Kidney epithelial cell (primary cell): ENCODE measurements at regions not wholly inside any gene's neighbourhood (a gene's known extent, or its start where the extent isn't known, plus 50 kb on each side); places are given as distances from the start of the nearest gene placed in this dataset.

Source experiments
- DNase-seq: peaks from one replicate; pipeline ENCODE4 v3.0.0-alpha.2; 2010; ENCODE audit warnings: low read depth
- H3K27me3 ChIP-seq: 2 replicates; pipeline ENCODE4 v1.6.0; 2011; ENCODE audit warnings: low read length; ENCODE audit not compliant: control insufficient read depth, insufficient read depth
- H3K36me3 ChIP-seq: 2 replicates; pipeline ENCODE4 v1.5.1; 2011; ENCODE audit warnings: low read length; ENCODE audit not compliant: control insufficient read depth, insufficient read depth
- H3K4me3 ChIP-seq: 2 replicates; pipeline ENCODE4 v1.5.1; 2011; ENCODE audit warnings: low read depth, mild to moderate bottlenecking, control low read depth, low read length
- CTCF ChIP-seq: IDR thresholded peaks from 2 replicates; pipeline ENCODE4 v1.5.1; 2011; ENCODE audit warnings: mild to moderate bottlenecking, moderate library complexity, low read length, control low read depth, inconsistent platforms; ENCODE audit not compliant: insufficient read depth, poor library complexity, severe bottlenecking

- DNase-seq: no peak
- Histone ChIP-seq H3K36me3 (no peaks in the 10 kb centered on the region), H3K27me3 (no peaks in the 10 kb centered on the region), H3K4me3 (no peak overlapping the region)
- TF ChIP-seq CTCF: no peak
Measured at GRCh38 chr2:194264586-194264985, 1392.4 kb upstream of the SLC39A10 start.

GRCh38 chr2:194260185-194260584, 1396.8 kb upstream of the SLC39A10 start:
- Histone ChIP-seq H3K27me3 (no peaks in the 10 kb centered on the region), H3K4me3 (no peak overlapping the region), H3K36me3 (no peaks in the 10 kb centered on the region)
- no peak for DNase-seq
- no peak for TF ChIP-seq CTCF

DNA sequence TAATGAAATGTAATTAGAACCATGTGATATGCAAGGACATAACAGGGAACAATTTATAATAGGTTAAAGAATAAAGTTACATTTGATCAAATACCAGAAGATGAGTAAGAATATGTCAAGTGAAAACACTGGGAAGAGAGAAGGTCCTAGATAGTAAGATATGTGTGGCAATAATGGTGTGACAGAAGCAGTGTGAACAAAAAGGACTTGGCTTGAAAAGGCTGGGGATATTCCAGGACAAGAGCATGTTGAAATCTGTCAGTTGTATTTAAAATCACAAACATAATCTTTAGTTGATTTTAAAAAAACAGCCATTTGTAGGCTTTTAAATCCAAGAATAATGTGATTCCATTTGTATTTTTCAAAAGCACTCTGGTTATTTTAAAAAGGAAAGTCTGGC, 1399.9 kb upstream of the SLC39A10 start:
- Histone ChIP-seq H3K4me3 (no peak overlapping the region), H3K27me3 (no peaks in the 10 kb centered on the region), H3K36me3 (no peaks in the 10 kb centered on the region)
- DNase-seq: no peak
- no peak for TF ChIP-seq CTCF

DNA sequence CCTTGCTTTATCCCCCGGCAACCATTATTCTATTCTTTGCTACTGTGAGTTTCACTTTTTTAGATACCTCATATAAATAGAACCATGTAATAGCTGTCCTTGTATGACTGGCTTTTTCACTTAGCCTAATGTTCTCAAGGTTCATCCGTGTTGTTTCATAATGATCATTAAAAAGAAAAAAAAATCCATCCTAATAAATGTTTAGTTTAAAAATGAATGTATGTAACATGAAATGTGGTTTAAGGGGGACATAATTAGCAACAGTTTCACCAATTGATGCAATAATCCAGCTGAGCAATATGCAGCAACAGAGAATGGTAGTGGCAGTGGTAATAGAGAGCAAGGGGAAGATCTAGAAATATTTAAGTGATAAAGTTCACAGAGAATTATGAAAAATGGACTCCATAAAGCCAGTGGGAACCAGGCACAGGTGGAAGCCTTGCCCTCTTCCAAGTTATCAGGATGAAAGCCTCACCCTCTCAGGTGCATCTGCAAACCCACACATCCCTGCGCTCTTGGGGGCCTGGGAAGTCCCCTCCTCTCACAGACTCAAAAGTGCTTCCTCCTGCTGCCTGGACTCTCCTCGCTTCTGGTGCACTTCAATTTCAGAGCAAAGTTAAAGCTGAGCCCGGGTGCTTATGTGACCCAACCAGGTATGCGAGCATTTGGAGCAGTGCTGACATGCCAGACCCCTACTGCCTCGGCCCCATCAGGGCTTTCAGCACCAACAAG, 1403.3 kb upstream of the SLC39A10 start:
- Histone ChIP-seq H3K27me3 (no peaks in the 10 kb centered on the region), H3K36me3 (no peaks in the 10 kb centered on the region), H3K4me3 (no peak overlapping the region)
- no peak for TF ChIP-seq CTCF
- DNase-seq: no peak

- no peak for TF ChIP-seq CTCF
- H3K36me3 ChIP-seq: no peaks in the 10 kb centered on the region
- no peaks in the 10 kb centered on the region for H3K27me3 ChIP-seq
- H3K4me3 ChIP-seq: no peak overlapping the region
- DNase-seq: no peak
Measured at GRCh38 chr2:194252127-194252526, 1404.9 kb upstream of the SLC39A10 start.

DNA sequence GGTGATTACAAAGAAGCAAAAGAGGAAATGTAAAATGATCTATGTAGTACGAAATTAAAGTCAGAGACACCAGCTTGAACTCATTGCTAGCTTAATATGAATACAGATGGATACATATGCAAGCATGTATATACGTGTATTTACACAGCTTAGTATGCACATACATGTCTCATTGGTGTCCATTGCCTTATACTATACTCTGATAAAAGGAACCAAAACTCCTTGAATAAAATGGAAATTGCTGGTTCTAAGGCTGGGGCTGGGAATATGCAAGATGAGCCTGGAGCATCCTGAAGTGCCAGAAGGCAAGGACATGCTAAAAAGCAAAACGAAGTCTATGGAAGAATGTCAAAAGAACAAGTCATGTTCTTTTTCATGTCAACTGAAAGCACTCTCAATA, 1424.4 kb upstream of the SLC39A10 start:
- Histone ChIP-seq H3K4me3 (no peak overlapping the region), H3K36me3 (no peaks in the 10 kb centered on the region), H3K27me3 (no peaks in the 10 kb centered on the region)
- DNase-seq: no peak
- no peak for TF ChIP-seq CTCF
